ENCODE measurements at regions not wholly inside any gene's neighbourhood (a gene's known extent, or its start where the extent isn't known, plus 50 kb on each side); places are given as distances from the start of the nearest gene placed in this dataset.
A peak's percentile ranks its signal among the peaks of the same experiment; 100 is the strongest.

GRCh38 chr17:73696251-73696650 lies 52.0 kb upstream of the SDK2 start:
- Histone ChIP-seq H3K79me2 (ENCODE audit: insufficient read depth, low read length) (no peaks in the 10 kb centered on the region), H3K36me3 (ENCODE audit: control insufficient read depth in 1 of 2, insufficient read depth in 2 of 2, low read length in 2 of 2) (no peaks in the 10 kb centered on the region), H3K27ac (ENCODE audit: low read depth, low read length) (no peak overlapping the region), H3K9me3 (ENCODE audit: control insufficient read depth in 1 of 2, insufficient read depth in 1 of 2, low read depth in 1 of 2, low read length in 2 of 2) (no peaks in the 10 kb centered on the region; a peak in 1 of 4 replicates), H4K20me1 (ENCODE audit: insufficient read depth) (no peaks in the 10 kb centered on the region), H2AFZ (ENCODE audit: low read depth, low read length, poor library complexity, severe bottlenecking) (no peak overlapping the region), H3K4me2 (ENCODE audit: low read length) (no peak overlapping the region), H3K4me1 (ENCODE audit: control insufficient read depth in 1 of 2, insufficient read depth in 2 of 2, low read length in 2 of 2) (no peaks in the 10 kb centered on the region), H3K9me2 (ENCODE audit: insufficient read depth) (no peaks in the 10 kb centered on the region), H3K4me3 (replicated peaks in 1 of 2; ENCODE audit: low read depth in 1 of 2, low read length in 2 of 2) (no peak overlapping the region), H3K9ac (ENCODE audit: low read length) (no peak overlapping the region), H3K27me3 (ENCODE audit: insufficient read depth, low read length) (peaks cover 7% of the 10 kb centered on the region; the same call in 1 of the 2 replicates)
- DNase-seq (ENCODE audit: low read depth, low spot score) (no peak), ATAC-seq (no peak)
- POLR2A ChIA-PET, result no interaction called here
- CTCF ChIA-PET, result no interaction called here
- RAD21 ChIA-PET (ENCODE audit: low non-redundant PET in 1 of 2, low total read pairs in 2 of 2, uncharacterized antibody in 2 of 2, unreplicated experiment in 2 of 2), result no interaction called here
- intact Hi-C loops (cut with micrococcal nuclease), result no loop called here
- TF ChIP-seq CEBPB (IDR thresholded peaks at IDR 0.05; ENCODE audit: low read depth), result no peak
- no peak for TF ChIP-seq SP1 (IDR thresholded peaks at IDR 0.05; ENCODE audit: low read depth)
- TF ChIP-seq ZBTB33 (IDR thresholded peaks at IDR 0.05; ENCODE audit: extremely low read depth, insufficient replicate concordance, low read length), result no peak
- TF ChIP-seq SIN3A (IDR thresholded peaks at IDR 0.05; ENCODE audit: low read depth), result no peak
- BruUV-seq (replicated peaks), result no TSS peak

GRCh38 chr17:73697872-73698271 lies 53.6 kb upstream of the SDK2 start:
- no peak overlapping the region for H3K4me2 ChIP-seq (ENCODE audit: low read length)
- intact Hi-C loops (cut with micrococcal nuclease), result no loop called here
- POLR2A ChIA-PET, result no interaction called here
- no TSS peak for BruUV-seq (replicated peaks)
- H3K9me2 ChIP-seq (ENCODE audit: insufficient read depth), result no peaks in the 10 kb centered on the region
- no peak overlapping the region for H3K27ac ChIP-seq (ENCODE audit: low read depth, low read length)
- DNase-seq (ENCODE audit: low read depth, low spot score) (no peak), ATAC-seq (peak; percentile 76)
- no peaks in the 10 kb centered on the region; a peak in 1 of 4 replicates for H3K9me3 ChIP-seq (ENCODE audit: control insufficient read depth in 1 of 2, insufficient read depth in 1 of 2, low read depth in 1 of 2, low read length in 2 of 2)
- H3K4me3 ChIP-seq (replicated peaks in 1 of 2; ENCODE audit: low read depth in 1 of 2, low read length in 2 of 2), result no peak overlapping the region
- no peaks in the 10 kb centered on the region for H4K20me1 ChIP-seq (ENCODE audit: insufficient read depth)
- CTCF ChIA-PET, result no interaction called here
- H3K4me1 ChIP-seq (ENCODE audit: control insufficient read depth in 1 of 2, insufficient read depth in 2 of 2, low read length in 2 of 2), result no peaks in the 10 kb centered on the region
- RAD21 ChIA-PET (ENCODE audit: low non-redundant PET in 1 of 2, low total read pairs in 2 of 2, uncharacterized antibody in 2 of 2, unreplicated experiment in 2 of 2), result no interaction called here
- H3K27me3 ChIP-seq (ENCODE audit: insufficient read depth, low read length), result peaks cover 7% of the 10 kb centered on the region; the same call in 1 of the 2 replicates
- no peak overlapping the region for H3K9ac ChIP-seq (ENCODE audit: low read length)
- no peaks in the 10 kb centered on the region for H3K36me3 ChIP-seq (ENCODE audit: control insufficient read depth in 1 of 2, insufficient read depth in 2 of 2, low read length in 2 of 2)
- TF ChIP-seq ELF1 (IDR thresholded peaks at IDR 0.05; ENCODE audit: borderline replicate concordance, low read depth) (no peak), CTCF (IDR thresholded peaks at IDR 0.05 in 2 of 3, conservative IDR thresholded peaks at IDR 0.05 in 1 of 3; ENCODE audit: borderline replicate concordance in 1 of 3, insufficient read depth in 1 of 3, low read depth in 2 of 3, low read length in 2 of 3) (peak in 2 of 3 experiments; percentile 26 to 38; a peak in 4 of 6 replicates), EZH2 (IDR thresholded peaks at IDR 0.05) (no peak), SIN3A (IDR thresholded peaks at IDR 0.05; ENCODE audit: low read depth) (no peak)
- H3K79me2 ChIP-seq (ENCODE audit: insufficient read depth, low read length), result no peaks in the 10 kb centered on the region
- H2AFZ ChIP-seq (ENCODE audit: low read depth, low read length, poor library complexity, severe bottlenecking), result no peak overlapping the region

Measured in HCT116 (cell line).